PC-9 (cell line): ENCODE measurements at regions not wholly inside any gene's neighbourhood (a gene's known extent, or its start where the extent isn't known, plus 50 kb on each side); places are given as distances from the start of the nearest gene placed in this dataset.

Experiments
- EZH2 ChIP-seq: fragments of 200-600 bp; sonication (generic); IDR thresholded peaks from 2 replicates; pipeline ENCODE4 v1.8.0; 2017; ENCODE audit warnings: antibody characterized with exemption, low read depth
- TF ChIP-seq, protein P1 (sequence below): fragments of 200-600 bp; sonication (generic); conservative IDR thresholded peaks from 2 replicates; pipeline ENCODE4 v1.6.1; 2017; ENCODE audit warnings: mixed run types, antibody characterized with exemption, mild to moderate bottlenecking, moderate library complexity

DNA sequence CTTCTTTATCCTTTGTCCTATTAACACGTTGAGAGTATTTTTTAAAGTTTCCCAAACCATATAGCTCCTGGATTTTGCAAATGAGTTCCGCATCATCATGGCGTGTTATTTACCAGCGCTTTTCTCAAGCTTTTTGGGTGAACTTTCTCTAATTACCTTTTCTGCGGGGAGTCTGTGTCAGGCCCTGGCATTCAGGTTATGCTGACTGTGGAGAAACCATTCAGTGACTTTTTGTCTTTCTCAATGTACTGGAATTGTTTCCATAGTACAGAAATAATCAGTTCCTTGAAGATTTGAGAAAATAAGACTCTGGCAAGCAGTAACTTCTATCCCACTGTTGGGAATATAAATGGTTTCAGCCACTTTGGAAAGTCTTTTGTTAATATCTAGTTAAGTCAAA lies 115.3 kb downstream of the CDH26 start:
- TF ChIP-seq, protein P1, sequence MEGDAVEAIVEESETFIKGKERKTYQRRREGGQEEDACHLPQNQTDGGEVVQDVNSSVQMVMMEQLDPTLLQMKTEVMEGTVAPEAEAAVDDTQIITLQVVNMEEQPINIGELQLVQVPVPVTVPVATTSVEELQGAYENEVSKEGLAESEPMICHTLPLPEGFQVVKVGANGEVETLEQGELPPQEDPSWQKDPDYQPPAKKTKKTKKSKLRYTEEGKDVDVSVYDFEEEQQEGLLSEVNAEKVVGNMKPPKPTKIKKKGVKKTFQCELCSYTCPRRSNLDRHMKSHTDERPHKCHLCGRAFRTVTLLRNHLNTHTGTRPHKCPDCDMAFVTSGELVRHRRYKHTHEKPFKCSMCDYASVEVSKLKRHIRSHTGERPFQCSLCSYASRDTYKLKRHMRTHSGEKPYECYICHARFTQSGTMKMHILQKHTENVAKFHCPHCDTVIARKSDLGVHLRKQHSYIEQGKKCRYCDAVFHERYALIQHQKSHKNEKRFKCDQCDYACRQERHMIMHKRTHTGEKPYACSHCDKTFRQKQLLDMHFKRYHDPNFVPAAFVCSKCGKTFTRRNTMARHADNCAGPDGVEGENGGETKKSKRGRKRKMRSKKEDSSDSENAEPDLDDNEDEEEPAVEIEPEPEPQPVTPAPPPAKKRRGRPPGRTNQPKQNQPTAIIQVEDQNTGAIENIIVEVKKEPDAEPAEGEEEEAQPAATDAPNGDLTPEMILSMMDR, result no peak
- no peak for TF ChIP-seq EZH2
